Panc1 (cell line): ENCODE measurements at regions not wholly inside any gene's neighbourhood (a gene's known extent, or its start where the extent isn't known, plus 50 kb on each side); places are given as distances from the start of the nearest gene placed in this dataset.

Experiments used
- ATAC-seq: fragments of 200-7000 bp; cut with Tn5 transposase; 2 replicates; pipeline ENCODE4 v1.9.1; 2020; ENCODE audit warnings: mild to moderate bottlenecking, moderate library complexity
- BruUV-seq: library from RNA; stranded (reverse); fragments of 400-500 nt; replicated peaks from 2 replicates; lab custom pipeline; 2021; lab: Mats Ljungman, UMichigan
- CTCF ChIA-PET: fragments of 300-600 bp; sonication (Branson Sonifier 250); formaldehyde crosslinking; loops from one replicate; lab custom pipeline; 2022; ENCODE audit warnings: antibody characterized with exemption; lab: Charles Lee
- POLR2A ChIA-PET: fragments of 300-600 bp; sonication (Branson Sonifier 250); formaldehyde crosslinking; loops from one replicate; lab custom pipeline; 2022; ENCODE audit warnings: antibody characterized with exemption; lab: Charles Lee
- DNase-seq: peaks from one replicate; pipeline ENCODE4 v3.0.0-alpha.2; 2010; ENCODE audit warnings: low read depth, low spot score
- H3K27ac ChIP-seq: 2 replicates; pipeline ENCODE4 v1.5.1; 2011; ENCODE audit warnings: mild to moderate bottlenecking, low read length, inconsistent platforms
- H3K27me3 ChIP-seq: fragments of 200-500 bp; sonication (Bioruptor generic); 2 replicates; pipeline ENCODE4 v1.6.0; 2014; ENCODE audit warnings: low read length, inconsistent platforms; ENCODE audit not compliant: control insufficient read depth, insufficient read depth
- H3K36me3 ChIP-seq: fragments of 200-500 bp; sonication (Bioruptor generic); 2 replicates; pipeline ENCODE4 v1.5.1; 2014; ENCODE audit warnings: inconsistent platforms, mild to moderate bottlenecking, low read length, moderate library complexity; ENCODE audit not compliant: control insufficient read depth, insufficient read depth
- H3K4me1 ChIP-seq: 2 replicates; pipeline ENCODE4 v1.5.1; 2011; ENCODE audit warnings: inconsistent platforms, mild to moderate bottlenecking, low read length, moderate library complexity; ENCODE audit not compliant: control insufficient read depth, insufficient read depth
- H3K4me3 ChIP-seq, 2 experiments: 2 replicates each; pipeline ENCODE4 v1.5.1; 2011 to 2012; ENCODE audit warnings: low read depth in 2 of 2, low read length in 2 of 2, mild to moderate bottlenecking in 2 of 2, inconsistent platforms in 1 of 2, moderate library complexity in 1 of 2
- H3K9me3 ChIP-seq: fragments of 200-500 bp; sonication (Bioruptor generic); 2 replicates; pipeline ENCODE4 v1.5.1; 2014; ENCODE audit warnings: low read depth, mild to moderate bottlenecking, inconsistent platforms, low read length, moderate library complexity; ENCODE audit not compliant: control insufficient read depth, insufficient read depth
- CTCF ChIP-seq: fragments of 450-650 bp; IDR thresholded peaks from 2 replicates; pipeline ENCODE4 v1.5.1; 2017; ENCODE audit warnings: mild to moderate bottlenecking
- POLR2AphosphoS5 ChIP-seq: IDR thresholded peaks from 2 replicates; pipeline ENCODE4 v1.6.1; 2012; ENCODE audit warnings: mild to moderate bottlenecking, low read depth, low read length, moderate library complexity
- REST ChIP-seq, 2 experiments: IDR thresholded peaks; 2 replicates each; pipeline ENCODE4 v1.6.1; 2011 to 2012; ENCODE audit warnings: low read depth in 2 of 2, control low read depth in 1 of 2, low read length in 1 of 2, mild to moderate bottlenecking in 1 of 2, moderate library complexity in 1 of 2; ENCODE audit not compliant: insufficient read depth in 1 of 2
- SIN3A ChIP-seq: IDR thresholded peaks from 2 replicates; pipeline ENCODE4 v1.6.1; 2012; ENCODE audit warnings: low read depth, mild to moderate bottlenecking, low read length, moderate library complexity, borderline replicate concordance; ENCODE audit not compliant: insufficient read depth
- TCF7L2 ChIP-seq: IDR thresholded peaks from 2 replicates; pipeline ENCODE4 v1.6.1; 2011; ENCODE audit warnings: mild to moderate bottlenecking, low read depth, low read length, inconsistent platforms
- in situ Hi-C: cut with HindIII; loops from 2 replicates; pipeline ENCODE4 v1.10.0; 2016; ENCODE audit warnings: low sequenced_read_pairs, low pct_unique_long_range_greater_than_20kb
- intact Hi-C: fragments of 100-400 bp; cut with micrococcal nuclease; formaldehyde crosslinking; loops from one replicate; pipeline ENCODE4 v1.10.0; 2022; ENCODE audit not compliant: unreplicated experiment

GRCh38 chr14:98956181-98956580, 315.8 kb downstream of the BCL11B start:
- CTCF ChIA-PET: no interaction called here
- no peak for ATAC-seq
- Histone ChIP-seq H3K27ac (no peak overlapping the region), H3K4me3 (no peak overlapping the region), H3K27me3 (no peaks in the 10 kb centered on the region), H3K4me1 (no peaks in the 10 kb centered on the region), H3K36me3 (no peaks in the 10 kb centered on the region), H3K9me3 (no peaks in the 10 kb centered on the region)
- in situ Hi-C loops (no loop called here), intact Hi-C loops (no loop called here)
- POLR2A ChIA-PET: no interaction called here
- DNase-seq: no peak
- no TSS peak for BruUV-seq
- TF ChIP-seq CTCF: no peak
- TF ChIP-seq POLR2AphosphoS5: no peak
- no peak for TF ChIP-seq REST (IDR thresholded peaks at IDR 0.05; ENCODE audit: insufficient read depth in 1 of 2, low read depth in 2 of 2, low read length in 1 of 2)
- no peak for TF ChIP-seq TCF7L2
- TF ChIP-seq SIN3A: no peak

- Histone ChIP-seq H3K4me1 (no peaks in the 10 kb centered on the region), H3K27me3 (no peaks in the 10 kb centered on the region), H3K9me3 (no peaks in the 10 kb centered on the region), H3K36me3 (no peaks in the 10 kb centered on the region), H3K27ac (no peak overlapping the region), H3K4me3 (no peak overlapping the region)
- ATAC-seq (no peak), DNase-seq (no peak)
- intact Hi-C loops (no loop called here), in situ Hi-C loops (no loop called here)
- POLR2A ChIA-PET: no interaction called here
- CTCF ChIA-PET: no interaction called here
- TF ChIP-seq POLR2AphosphoS5 (no peak), CTCF (no peak), SIN3A (no peak), REST (IDR thresholded peaks at IDR 0.05; ENCODE audit: insufficient read depth in 1 of 2, low read depth in 2 of 2, low read length in 1 of 2) (no peak), TCF7L2 (no peak)
- BruUV-seq: no TSS peak
These were observed 315.3 kb downstream of the BCL11B start for GRCh38 chr14:98956661-98957060.
